B cell (primary cell): ENCODE measurements at regions not wholly inside any gene's neighbourhood (a gene's known extent, or its start where the extent isn't known, plus 50 kb on each side); places are given as distances from the start of the nearest gene placed in this dataset.

Experiments
- ATAC-seq: fragments of 200-7000 bp; cut with Tn5 transposase; one replicate; pipeline ENCODE4 v1.10.0; 2021; ENCODE audit warnings: low read depth, mild to moderate bottlenecking, moderate number of reproducible peaks, moderate library complexity
- CTCF ChIA-PET: fragments of 350-600 bp; sonication (Branson Sonifier 250); formaldehyde crosslinking; loops from one replicate; lab custom pipeline; 2021; ENCODE audit warnings: antibody characterized with exemption, inconsistent platforms; lab: Charles Lee
- POLR2A ChIA-PET: fragments of 350-600 bp; sonication (Branson Sonifier 250); formaldehyde crosslinking; loops from one replicate; lab custom pipeline; 2021; ENCODE audit warnings: antibody characterized with exemption; lab: Charles Lee
- DNase-seq: peaks from one replicate; pipeline ENCODE4 v3.0.0; 2013
- H2AFZ ChIP-seq: 2 replicates; pipeline ENCODE4 v1.6.1; 2012; ENCODE audit warnings: mild to moderate bottlenecking, low read depth, low read length; ENCODE audit not compliant: insufficient read depth, poor library complexity, severe bottlenecking
- H3K27ac ChIP-seq, 2 donors: 1 replicate in 1 of 2; 2 replicates in 1 of 2; pipeline ENCODE4 v1.5.1; 2012 to 2013; ENCODE audit warnings: low read length in 2 of 2, mild to moderate bottlenecking in 2 of 2, moderate library complexity in 1 of 2
- H3K27me3 ChIP-seq, 4 experiments: fragments of 200-600 bp in 1 of 4; sonication (generic) in 1 of 4; replicated peaks in 1 of 4; 1 replicate in 2 of 4; 2 replicates in 2 of 4; pipeline versions ENCODE4 v1.6.1 to v1.7.0; 2013 to 2016; ENCODE audit warnings: low read length in 3 of 4, mild to moderate bottlenecking in 2 of 4, mixed read lengths in 1 of 4, moderate library complexity in 1 of 4; ENCODE audit not compliant: insufficient read depth in 4 of 4, control insufficient read depth in 3 of 4; ENCODE audit errors: control extremely low read depth in 1 of 4
- H3K36me3 ChIP-seq, 2 experiments: replicated peaks in 1 of 2; 1 replicate in 1 of 2; 2 replicates in 1 of 2; pipeline versions ENCODE4 v1.6.1 to v1.7.1; 2013; ENCODE audit warnings: low read length in 1 of 2; ENCODE audit not compliant: insufficient read depth in 2 of 2, control insufficient read depth in 1 of 2; ENCODE audit errors: control extremely low read depth in 1 of 2, extremely low read depth in 1 of 2
- H3K4me1 ChIP-seq, 2 donors: fragments of 200-600 bp in 1 of 2; sonication (generic) in 1 of 2; 1 replicate in 1 of 2; 2 replicates in 1 of 2; pipeline versions ENCODE4 v1.5.1 to v1.6.1; 2013 to 2017; ENCODE audit warnings: low read length in 2 of 2; ENCODE audit not compliant: control insufficient read depth in 2 of 2, insufficient read depth in 2 of 2
- H3K4me2 ChIP-seq: replicated peaks from 2 replicates; pipeline ENCODE3; 2012; ENCODE audit warnings: mild to moderate bottlenecking, low read depth, low read length; ENCODE audit not compliant: poor library complexity, severe bottlenecking
- H3K4me3 ChIP-seq, 5 experiments: fragments of 200-600 bp in 1 of 5; sonication (generic) in 1 of 5; 1 replicate in 3 of 5; 2 replicates in 2 of 5; pipeline versions ENCODE4 v1.5.1 to v1.7.0; 2011 to 2016; ENCODE audit warnings: low read length in 4 of 5, mild to moderate bottlenecking in 4 of 5, low read depth in 2 of 5, control low read depth in 1 of 5, moderate library complexity in 1 of 5; ENCODE audit not compliant: insufficient read depth in 1 of 5; ENCODE audit errors: control extremely low read depth in 1 of 5, extremely low read depth in 1 of 5
- H3K79me2 ChIP-seq: fragments of 200-600 bp; sonication (generic); one replicate; pipeline ENCODE4 v1.6.0; 2016; ENCODE audit warnings: low read length; ENCODE audit not compliant: control insufficient read depth, insufficient read depth
- H3K9ac ChIP-seq: fragments of 200-600 bp; sonication (generic); 2 replicates; pipeline ENCODE4 v1.6.1; 2017; ENCODE audit warnings: mild to moderate bottlenecking, low read length, moderate library complexity
- H3K9me3 ChIP-seq, 3 donors: one replicate each; pipeline versions ENCODE4 v1.6.1 to v1.7.1; 2013; ENCODE audit warnings: low read length in 2 of 3; ENCODE audit not compliant: control insufficient read depth in 2 of 3, insufficient read depth in 1 of 3; ENCODE audit errors: control extremely low read depth in 1 of 3
- H4K20me1 ChIP-seq: 2 replicates; pipeline ENCODE4 v1.6.0; 2012; ENCODE audit warnings: mild to moderate bottlenecking, low read length; ENCODE audit not compliant: insufficient read depth, control insufficient read depth, poor library complexity, severe bottlenecking
- H3K27ac Mint-ChIP-seq: one replicate; pipeline ENCODE4 v1.8.0; 2021; ENCODE audit warnings: mixed read lengths
- H3K27me3 Mint-ChIP-seq: one replicate; pipeline ENCODE4 v1.8.0; 2021; ENCODE audit warnings: mixed read lengths
- H3K4me1 Mint-ChIP-seq: one replicate; pipeline ENCODE4 v1.8.0; 2021; ENCODE audit warnings: mixed read lengths
- H3K4me3 Mint-ChIP-seq: one replicate; pipeline ENCODE4 v1.8.0; 2021; ENCODE audit warnings: mixed read lengths
- H3K9me3 Mint-ChIP-seq: one replicate; pipeline ENCODE4 v1.8.0; 2022; ENCODE audit warnings: mixed read lengths; ENCODE audit not compliant: insufficient read depth
- CTCF ChIP-seq: fragments of 200-600 bp; IDR thresholded peaks from one replicate; pipeline ENCODE4 v1.8.0; 2022; ENCODE audit warnings: antibody characterized with exemption, mild to moderate bottlenecking
- EZH2 ChIP-seq: IDR thresholded peaks from 2 replicates; pipeline ENCODE4 v1.6.1; 2012; ENCODE audit warnings: borderline replicate concordance, low read depth, mild to moderate bottlenecking, moderate library complexity, low read length; ENCODE audit not compliant: insufficient read depth, poor library complexity, severe bottlenecking
- WGBS: methylation state at CpG from one replicate; pipeline ENCODE4 v1.1.5; 2013; ENCODE audit warnings: missing lambda C conversion rate; ENCODE audit not compliant: insufficient coverage; 5-methylcytosine and 5-hydroxymethylcytosine counted together
- intact Hi-C: fragments of 100-400 bp; cut with micrococcal nuclease; formaldehyde crosslinking; loops from one replicate; pipeline ENCODE4 v1.10.0; 2022

- no peaks in the 10 kb centered on the region for H3K36me3 ChIP-seq
- no peak for ATAC-seq
- H2AFZ ChIP-seq, result no peak overlapping the region
- H3K4me1 Mint-ChIP-seq, result peaks cover 4% of the 10 kb centered on the region
- ChIA-PET POLR2A (no interaction called here), CTCF (interaction anchor here (1.4 to 5.9 kb wide), 2 partner anchors 11 to 222 kb away, joined by 3 to 36 read pairs; no protein-coding TSS in a partner anchor)
- H3K4me2 ChIP-seq, result no peak overlapping the region
- WGBS, result no CpG with 5 or more reads among the region's 1 CpG
- peaks cover 0 to 19% (median 4%) of the 10 kb centered on the region in 4 experiments for H3K27me3 ChIP-seq
- DNase-seq, result no peak
- no peak overlapping the region for H3K9ac ChIP-seq
- no peaks in the 10 kb centered on the region for H4K20me1 ChIP-seq
- H3K9me3 ChIP-seq, result peaks cover 0 to 9% (median 0%) of the 10 kb centered on the region in 3 donors
- peaks cover 44% of the 10 kb centered on the region for H3K27me3 Mint-ChIP-seq
- H3K4me3 Mint-ChIP-seq, result no peak overlapping the region
- H3K9me3 Mint-ChIP-seq, result no peaks in the 10 kb centered on the region
- H3K4me3 ChIP-seq, result no peak overlapping the region
- H3K27ac ChIP-seq, result no peak overlapping the region
- H3K79me2 ChIP-seq, result no peaks in the 10 kb centered on the region
- intact Hi-C loops, result no loop called here
- TF ChIP-seq EZH2 (no peak), CTCF (no peak)
- no peak overlapping the region for H3K27ac Mint-ChIP-seq
- H3K4me1 ChIP-seq, result peaks cover 0 to 3% of the 10 kb centered on the region in 2 donors
These were observed 120.3 kb upstream of the FAM204A start for GRCh38 chr10:118462401-118462800.

- Histone ChIP-seq H3K9me3 (peaks cover 0 to 9% (median 0%) of the 10 kb centered on the region in 3 donors), H3K4me3 (no peak overlapping the region), H4K20me1 (no peaks in the 10 kb centered on the region), H2AFZ (peak overlapping the region; percentile 15), H3K4me1 (peaks cover 0 to 3% of the 10 kb centered on the region in 2 donors), H3K27me3 (peaks cover 0 to 10% (median 4%) of the 10 kb centered on the region in 4 experiments), H3K9ac (peak overlapping the region; percentile 3), H3K36me3 (no peaks in the 10 kb centered on the region), H3K79me2 (no peaks in the 10 kb centered on the region), H3K4me2 (peak overlapping the region; percentile 20), H3K27ac (no peak overlapping the region)
- WGBS, result 0% methylated on average over 6 of the region's 10 CpGs
- Mint-ChIP-seq H3K27me3 (peaks cover 36% of the 10 kb centered on the region), H3K9me3 (no peaks in the 10 kb centered on the region), H3K4me1 (peaks cover 4% of the 10 kb centered on the region), H3K4me3 (peak overlapping the region; percentile 60), H3K27ac (no peak overlapping the region)
- peak; percentile 52 for DNase-seq
- POLR2A ChIA-PET, result no interaction called here
- intact Hi-C loops, result no loop called here
- TF ChIP-seq CTCF (peak; percentile 85), EZH2 (no peak)
- CTCF ChIA-PET, result interaction anchor here (0.9 to 5.9 kb wide), 12 partner anchors 9 to 970 kb away, joined by 3 to 57 read pairs (median 4); no protein-coding TSS in a partner anchor
- no peak for ATAC-seq
These were observed 117.6 kb upstream of the FAM204A start for GRCh38 chr10:118459642-118460193.
